Endothelial cell (in vitro differentiated cells): ENCODE measurements at regions not wholly inside any gene's neighbourhood (a gene's known extent, or its start where the extent isn't known, plus 50 kb on each side); places are given as distances from the start of the nearest gene placed in this dataset.
"Not testable (repeated sequence)": the region's sequence is repeated elsewhere in the genome, so short reads cannot be mapped to it uniquely, and the experiment has no call there.

Experiments
- DNase-seq: peaks from one replicate; pipeline ENCODE4 v3.0.0; 2021; ENCODE audit warnings: low spot score
- H3K27ac Mint-ChIP-seq: one replicate; pipeline ENCODE4 v1.8.0; 2021; ENCODE audit warnings: mixed read lengths, inconsistent platforms; ENCODE audit not compliant: unreplicated experiment
- H3K27me3 Mint-ChIP-seq: one replicate; pipeline ENCODE4 v1.8.0; 2021; ENCODE audit warnings: mild to moderate bottlenecking, moderate library complexity, mixed read lengths, inconsistent platforms; ENCODE audit not compliant: unreplicated experiment
- H3K36me3 Mint-ChIP-seq: one replicate; pipeline ENCODE4 v1.8.0; 2021; ENCODE audit warnings: mild to moderate bottlenecking, low read depth, mixed read lengths, inconsistent platforms; ENCODE audit not compliant: unreplicated experiment
- H3K4me1 Mint-ChIP-seq: one replicate; pipeline ENCODE4 v1.8.0; 2021; ENCODE audit warnings: mild to moderate bottlenecking, mixed read lengths, inconsistent platforms; ENCODE audit not compliant: unreplicated experiment
- H3K4me3 Mint-ChIP-seq: one replicate; pipeline ENCODE4 v1.8.0; 2021; ENCODE audit warnings: mild to moderate bottlenecking, mixed read lengths, inconsistent platforms; ENCODE audit not compliant: unreplicated experiment
- H3K9me3 Mint-ChIP-seq: one replicate; pipeline ENCODE4 v1.8.0; 2021; ENCODE audit warnings: mixed read lengths, inconsistent platforms; ENCODE audit not compliant: unreplicated experiment
- TF ChIP-seq, protein P1 (sequence below): fragments of 200-600 bp; sonication (generic); IDR thresholded peaks from one replicate; pipeline ENCODE4 v1.5.0; 2021; ENCODE audit warnings: antibody characterized with exemption; ENCODE audit not compliant: unreplicated experiment

DNA sequence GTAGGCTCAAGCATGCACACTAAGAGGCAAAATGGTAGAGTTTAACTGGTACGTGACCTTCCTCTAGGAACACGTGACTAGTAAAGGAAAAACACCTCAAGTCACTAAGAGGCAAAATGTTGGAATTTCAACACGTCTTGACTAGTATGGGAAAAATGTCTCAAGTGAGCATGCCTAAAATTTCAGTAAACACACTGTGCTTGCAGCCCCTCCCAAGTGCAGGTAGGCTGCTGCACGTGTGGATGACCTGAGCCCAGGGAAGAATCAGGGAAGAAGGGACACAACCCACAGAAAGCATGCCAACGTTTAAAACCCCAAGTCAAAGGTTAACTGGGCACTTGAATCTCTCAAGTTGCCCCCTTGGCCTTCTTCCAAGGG lies 162.2 kb downstream of the TENT5A start:
- TF ChIP-seq, protein P1, sequence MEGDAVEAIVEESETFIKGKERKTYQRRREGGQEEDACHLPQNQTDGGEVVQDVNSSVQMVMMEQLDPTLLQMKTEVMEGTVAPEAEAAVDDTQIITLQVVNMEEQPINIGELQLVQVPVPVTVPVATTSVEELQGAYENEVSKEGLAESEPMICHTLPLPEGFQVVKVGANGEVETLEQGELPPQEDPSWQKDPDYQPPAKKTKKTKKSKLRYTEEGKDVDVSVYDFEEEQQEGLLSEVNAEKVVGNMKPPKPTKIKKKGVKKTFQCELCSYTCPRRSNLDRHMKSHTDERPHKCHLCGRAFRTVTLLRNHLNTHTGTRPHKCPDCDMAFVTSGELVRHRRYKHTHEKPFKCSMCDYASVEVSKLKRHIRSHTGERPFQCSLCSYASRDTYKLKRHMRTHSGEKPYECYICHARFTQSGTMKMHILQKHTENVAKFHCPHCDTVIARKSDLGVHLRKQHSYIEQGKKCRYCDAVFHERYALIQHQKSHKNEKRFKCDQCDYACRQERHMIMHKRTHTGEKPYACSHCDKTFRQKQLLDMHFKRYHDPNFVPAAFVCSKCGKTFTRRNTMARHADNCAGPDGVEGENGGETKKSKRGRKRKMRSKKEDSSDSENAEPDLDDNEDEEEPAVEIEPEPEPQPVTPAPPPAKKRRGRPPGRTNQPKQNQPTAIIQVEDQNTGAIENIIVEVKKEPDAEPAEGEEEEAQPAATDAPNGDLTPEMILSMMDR, result no peak
- no peak for DNase-seq
- H3K27ac Mint-ChIP-seq, result no peak overlapping the region
- no peaks in the 10 kb centered on the region for H3K4me1 Mint-ChIP-seq
- H3K36me3 Mint-ChIP-seq, result no peaks in the 10 kb centered on the region
- H3K9me3 Mint-ChIP-seq, result no peaks in the 10 kb centered on the region
- no peaks in the 10 kb centered on the region for H3K27me3 Mint-ChIP-seq
- no peak overlapping the region for H3K4me3 Mint-ChIP-seq

DNA sequence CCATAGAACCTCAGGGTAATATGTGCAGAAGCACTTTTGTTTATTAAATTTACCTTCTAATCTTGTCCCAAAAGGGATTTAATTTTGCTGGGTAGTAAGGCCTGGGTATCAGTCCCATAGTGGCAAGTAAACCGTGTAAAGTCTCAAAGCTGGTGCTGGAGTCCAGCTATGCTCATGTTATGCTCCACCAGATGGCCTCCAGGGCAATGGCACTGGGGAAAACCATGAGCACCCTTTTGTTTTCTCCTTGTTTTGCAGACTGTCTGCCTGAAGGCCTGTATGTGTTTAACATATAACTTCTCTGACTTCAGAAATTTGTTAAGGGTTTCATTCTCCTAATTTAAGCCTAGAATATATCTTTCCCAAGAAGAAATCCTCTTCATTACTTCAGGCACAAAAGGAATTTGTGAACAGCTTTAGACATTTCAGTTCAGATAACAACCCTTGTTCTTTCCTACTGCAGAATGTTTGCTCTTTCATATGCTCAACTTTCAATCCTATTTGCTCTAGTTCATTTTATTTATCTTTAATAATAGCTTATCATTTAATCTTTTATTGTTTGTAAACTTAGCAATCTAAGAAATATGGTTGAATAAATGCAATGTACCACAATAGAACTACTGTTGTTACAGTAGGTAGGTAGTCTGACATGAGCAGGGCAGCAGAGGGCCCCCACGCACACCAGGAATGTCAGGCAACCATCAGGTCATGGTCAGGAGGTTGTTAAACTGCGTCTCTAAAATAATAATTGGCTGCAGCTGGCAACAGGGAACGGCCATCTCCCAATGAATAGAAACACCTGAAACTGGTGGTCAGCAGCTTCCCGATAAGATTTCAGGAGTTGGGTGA lies 162.8 kb downstream of the TENT5A start:
- DNase-seq, result no peak
- Mint-ChIP-seq H3K4me1 (no peaks in the 10 kb centered on the region), H3K9me3 (no peaks in the 10 kb centered on the region), H3K4me3 (no peak overlapping the region), H3K27ac (no peak overlapping the region), H3K27me3 (no peaks in the 10 kb centered on the region), H3K36me3 (no peaks in the 10 kb centered on the region)
- TF ChIP-seq, protein P1, result no peak

DNA sequence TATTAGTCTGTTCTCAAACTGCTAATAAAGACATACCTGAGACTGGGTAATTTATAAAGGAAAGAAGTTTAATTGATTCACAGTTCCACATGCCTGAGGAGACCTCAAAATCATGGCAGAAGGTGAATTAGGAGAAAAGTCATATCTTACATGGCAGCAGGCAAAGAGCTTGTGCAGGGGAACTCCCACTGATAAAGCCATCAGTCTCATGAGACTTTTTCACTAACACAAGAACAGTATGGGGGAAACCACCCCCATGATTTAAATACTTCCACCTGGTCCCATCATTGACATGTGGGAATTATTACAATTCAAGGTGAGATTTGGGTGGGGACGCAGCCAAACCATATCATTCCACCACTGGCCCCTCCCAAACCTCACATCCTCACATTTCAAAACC lies 166.8 kb downstream of the TENT5A start:
- H3K27me3 Mint-ChIP-seq, DNase-seq, H3K4me3 Mint-ChIP-seq, H3K4me1 Mint-ChIP-seq, H3K27ac Mint-ChIP-seq, H3K36me3 Mint-ChIP-seq, H3K9me3 Mint-ChIP-seq: not testable (repeated sequence)

DNA sequence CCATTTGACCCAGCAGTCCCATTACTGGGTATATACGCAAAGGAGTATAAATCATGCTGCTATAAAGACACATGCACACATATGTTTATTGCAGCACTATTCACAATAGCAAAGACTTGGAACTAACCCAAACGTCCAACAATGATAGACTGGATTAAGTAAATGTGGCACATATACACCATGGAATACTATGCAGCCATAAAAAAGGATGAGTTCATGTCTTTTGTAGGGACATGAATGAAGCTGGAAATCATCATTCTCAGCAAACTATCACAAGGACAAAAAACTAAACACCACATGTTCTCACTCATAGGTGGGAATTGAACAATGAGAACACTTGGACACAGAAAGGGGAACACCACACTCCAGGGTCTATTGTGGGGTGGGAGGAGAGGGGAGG lies 168.3 kb downstream of the TENT5A start:
- H3K9me3 Mint-ChIP-seq, H3K4me1 Mint-ChIP-seq, DNase-seq, H3K27ac Mint-ChIP-seq, H3K36me3 Mint-ChIP-seq, H3K27me3 Mint-ChIP-seq, H3K4me3 Mint-ChIP-seq: not testable (repeated sequence)

DNA sequence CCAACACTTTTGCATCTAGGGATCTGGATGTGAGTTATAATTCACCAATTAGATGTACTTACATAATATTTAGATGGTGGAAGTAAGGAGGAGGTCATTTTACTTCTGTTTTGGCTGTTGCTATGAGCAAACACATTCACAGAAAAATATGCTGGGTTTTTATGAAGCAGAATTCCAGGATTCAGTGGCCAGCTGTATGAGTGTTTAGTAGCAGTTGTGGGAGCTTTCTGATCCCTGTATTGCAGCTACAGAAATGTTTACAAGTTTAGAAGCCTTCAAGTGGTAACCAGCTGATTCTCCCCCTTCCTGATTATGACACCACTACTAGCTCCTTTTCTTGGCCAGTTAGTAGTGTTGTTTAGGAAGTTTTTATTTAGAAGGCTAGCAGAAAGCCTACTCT lies 177.0 kb downstream of the TENT5A start:
- no peak for DNase-seq
- H3K9me3 Mint-ChIP-seq, result no peaks in the 10 kb centered on the region
- TF ChIP-seq, protein P1, result no peak
- H3K27me3 Mint-ChIP-seq, result no peaks in the 10 kb centered on the region
- no peaks in the 10 kb centered on the region for H3K36me3 Mint-ChIP-seq
- H3K4me1 Mint-ChIP-seq, result no peaks in the 10 kb centered on the region
- H3K27ac Mint-ChIP-seq, result no peak overlapping the region
- H3K4me3 Mint-ChIP-seq, result no peak overlapping the region

DNA sequence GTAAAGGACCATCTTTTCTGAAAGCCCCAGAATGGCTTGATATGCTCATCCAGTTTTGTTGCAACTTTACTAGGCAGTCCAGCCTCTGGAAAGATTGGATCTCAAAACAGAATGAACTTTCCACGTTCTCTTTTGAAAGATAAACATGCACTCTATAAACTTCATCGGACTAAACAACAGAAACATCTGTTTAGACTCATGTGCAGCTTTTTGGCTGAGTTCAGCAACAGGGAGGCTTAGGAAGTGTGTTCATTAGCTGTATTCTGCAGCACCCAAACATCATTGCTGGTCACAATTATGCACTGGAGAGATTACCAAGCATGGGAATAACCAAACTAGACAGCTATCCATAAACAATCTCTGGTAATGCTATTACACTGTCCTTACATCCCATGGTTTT lies 180.5 kb downstream of the TENT5A start:
- Mint-ChIP-seq H3K27me3 (no peaks in the 10 kb centered on the region), H3K4me1 (no peaks in the 10 kb centered on the region), H3K4me3 (no peak overlapping the region), H3K36me3 (no peaks in the 10 kb centered on the region), H3K27ac (no peak overlapping the region), H3K9me3 (no peaks in the 10 kb centered on the region)
- DNase-seq, result no peak
- TF ChIP-seq, protein P1, result no peak
